Peyer's patch (tissue), 4 donors: ENCODE measurements at regions not wholly inside any gene's neighbourhood (a gene's known extent, or its start where the extent isn't known, plus 50 kb on each side); places are given as distances from the start of the nearest gene placed in this dataset.

Source experiments
- CTCF ChIP-seq, 6 experiments: fragments of 450-650 bp in 4 of 6; fragments of 200-600 bp in 2 of 6; sonication (generic) in 1 of 6; IDR thresholded peaks; one replicate each; pipeline ENCODE4 v1.5.1; 2017 to 2019; ENCODE audit warnings: antibody characterized with exemption in 6 of 6, mild to moderate bottlenecking in 3 of 6, moderate library complexity in 1 of 6
- POLR2A ChIP-seq, 2 donors: fragments of 450-650 bp; IDR thresholded peaks; one replicate each; pipeline ENCODE4 v1.5.1; 2017; ENCODE audit warnings: antibody characterized with exemption in 2 of 2, mild to moderate bottlenecking in 2 of 2, moderate library complexity in 2 of 2

DNA sequence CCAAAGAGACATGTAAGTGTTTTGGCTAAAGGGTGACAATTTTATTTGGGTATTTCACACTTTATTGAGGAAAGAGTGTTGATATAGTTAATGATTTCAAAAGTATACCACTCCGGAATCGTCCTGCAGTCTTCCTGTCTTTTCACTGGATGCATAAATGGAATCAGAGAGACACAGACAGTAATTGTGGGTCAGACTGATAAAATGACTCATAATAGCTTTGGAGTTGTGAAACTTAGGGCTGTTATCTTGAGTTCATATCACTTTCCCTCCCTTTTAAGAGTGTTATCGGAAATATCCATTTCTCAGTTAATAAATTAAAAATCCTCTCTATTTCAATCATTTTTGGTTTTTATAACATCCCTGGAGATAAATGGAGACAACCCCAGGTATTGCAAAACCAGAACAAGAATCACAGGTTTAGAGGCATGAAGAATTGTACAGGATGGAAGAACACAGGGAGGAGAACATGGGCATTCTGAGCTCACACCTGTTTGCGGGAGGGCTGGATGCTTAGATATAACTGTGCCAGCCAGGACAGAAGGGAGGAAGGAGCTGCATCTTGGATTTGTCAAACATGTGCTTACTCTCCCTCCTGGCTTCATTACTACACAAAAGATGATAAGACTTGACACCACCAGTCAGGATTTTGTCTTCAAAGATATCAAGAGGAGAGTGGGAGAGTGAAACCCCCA lies 185.4 kb downstream of the LMO4 start:
- no peak for TF ChIP-seq CTCF (IDR thresholded peaks at IDR 0.05)
- no peak for TF ChIP-seq POLR2A (IDR thresholded peaks at IDR 0.05)
